ENCODE measurements at regions not wholly inside any gene's neighbourhood (a gene's known extent, or its start where the extent isn't known, plus 50 kb on each side); places are given as distances from the start of the nearest gene placed in this dataset.

DNA sequence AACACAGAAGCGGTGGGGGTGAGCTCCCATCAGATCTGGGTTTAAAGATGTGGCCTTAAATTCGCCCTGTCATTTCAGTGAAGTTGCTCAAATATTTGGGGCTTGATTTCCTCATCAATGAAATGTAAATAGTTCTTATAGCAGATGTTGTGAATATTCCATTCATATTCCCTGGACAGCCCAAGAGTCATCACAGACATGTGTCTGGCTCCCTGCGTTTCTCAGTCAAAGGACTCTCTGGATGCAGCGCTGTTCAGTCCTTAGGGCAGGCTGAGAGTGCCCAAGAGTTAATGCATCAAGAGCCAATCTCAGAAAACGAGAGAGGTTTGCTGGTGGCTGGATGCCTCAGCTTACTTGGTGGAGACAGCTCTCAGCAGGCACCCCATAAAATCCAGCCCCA is 475.5 kb upstream of the VSTM2A start:
- H3K4me1 ChIP-seq: no peaks in the 10 kb centered on the region
- H3K36me3 ChIP-seq: no peaks in the 10 kb centered on the region
- H3K27me3 ChIP-seq: no peaks in the 10 kb centered on the region
- no peak overlapping the region for H3K27ac ChIP-seq
- H3K9me3 ChIP-seq: no peaks in the 10 kb centered on the region
- H3K4me3 ChIP-seq: no peak overlapping the region
- 63 to 64% methylated on average over 5 of the region's 5 CpGs for WGBS, 2 donors
- no peak for TF ChIP-seq POLR2A (IDR thresholded peaks at IDR 0.05)
- TF ChIP-seq CTCF (IDR thresholded peaks at IDR 0.05): no peak
- DNase-seq: no peak
- intact Hi-C loops (cut with DNase I): no loop called here

DNA sequence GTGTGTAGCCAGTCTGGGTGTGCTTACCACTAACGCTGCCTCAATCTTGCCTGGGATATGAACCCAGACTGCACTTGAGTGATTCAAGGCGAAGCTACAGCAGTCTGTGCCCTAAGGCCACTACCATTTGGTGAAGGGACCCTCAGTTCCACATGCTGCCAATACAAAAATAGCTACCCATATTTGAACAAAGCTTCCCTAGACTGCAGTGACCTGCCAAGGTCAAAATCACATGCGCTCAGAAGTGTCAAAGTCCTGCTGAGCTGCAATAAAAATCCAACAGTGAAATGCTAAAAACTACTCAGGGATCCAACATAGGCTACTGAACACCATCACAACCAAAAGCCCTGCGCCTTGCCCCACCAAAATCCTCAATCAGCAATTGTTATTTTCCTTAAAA is 472.3 kb upstream of the VSTM2A start:
- Histone ChIP-seq H3K36me3 (no peaks in the 10 kb centered on the region), H3K4me1 (no peaks in the 10 kb centered on the region), H3K27me3 (no peaks in the 10 kb centered on the region), H3K9me3 (no peaks in the 10 kb centered on the region), H3K4me3 (no peak overlapping the region), H3K27ac (no peak overlapping the region)
- TF ChIP-seq CTCF (IDR thresholded peaks at IDR 0.05) (no peak), POLR2A (IDR thresholded peaks at IDR 0.05) (no peak)
- WGBS, 2 donors: 57 to 73% methylated on average over 4 of the region's 4 CpGs
- no peak for DNase-seq
- intact Hi-C loops (cut with DNase I): no loop called here

DNA sequence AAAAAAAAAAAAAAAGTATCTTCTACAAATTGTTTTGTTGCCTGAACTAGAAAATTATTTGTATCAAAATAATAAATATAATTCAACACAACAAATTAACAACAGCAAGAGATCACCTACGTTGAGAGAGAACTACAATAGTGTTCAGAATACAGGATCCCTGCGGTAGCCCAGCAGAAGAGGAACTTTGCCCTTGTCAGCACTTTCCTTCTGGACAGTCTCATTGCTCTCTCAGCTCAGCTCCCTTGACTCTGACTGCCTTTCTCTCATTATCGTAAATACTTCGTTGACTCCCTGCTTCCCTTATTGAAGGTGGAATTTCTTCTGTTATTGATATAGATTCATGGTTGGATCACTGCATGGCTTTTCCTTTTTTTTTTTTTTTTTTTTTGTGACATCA is 469.5 kb upstream of the VSTM2A start:
- DNase-seq: no peak
- 77 to 80% methylated on average over 4 of the region's 4 CpGs for WGBS, 2 donors
- Histone ChIP-seq H3K36me3 (no peaks in the 10 kb centered on the region), H3K27ac (no peak overlapping the region), H3K9me3 (no peaks in the 10 kb centered on the region), H3K4me1 (no peaks in the 10 kb centered on the region), H3K4me3 (no peak overlapping the region), H3K27me3 (no peaks in the 10 kb centered on the region)
- TF ChIP-seq CTCF (IDR thresholded peaks at IDR 0.05) (no peak), POLR2A (IDR thresholded peaks at IDR 0.05) (no peak)
- intact Hi-C loops (cut with DNase I): no loop called here

GRCh38 chr7:54076616-54077015 is 465.6 kb upstream of the VSTM2A start:
- Histone ChIP-seq H3K4me1 (no peaks in the 10 kb centered on the region), H3K36me3 (no peaks in the 10 kb centered on the region), H3K27ac (no peak overlapping the region), H3K4me3 (no peak overlapping the region), H3K27me3 (no peaks in the 10 kb centered on the region), H3K9me3 (no peaks in the 10 kb centered on the region)
- TF ChIP-seq CTCF (IDR thresholded peaks at IDR 0.05) (no peak), POLR2A (IDR thresholded peaks at IDR 0.05) (no peak)
- 59 to 63% methylated on average over 3 of the region's 3 CpGs for WGBS, 2 donors
- intact Hi-C loops (cut with DNase I): no loop called here
- DNase-seq: no peak

GRCh38 chr7:54080525-54080924 is 461.6 kb upstream of the VSTM2A start:
- TF ChIP-seq POLR2A (IDR thresholded peaks at IDR 0.05) (no peak), CTCF (IDR thresholded peaks at IDR 0.05) (no peak)
- Histone ChIP-seq H3K27me3 (no peaks in the 10 kb centered on the region), H3K27ac (no peak overlapping the region), H3K36me3 (no peaks in the 10 kb centered on the region), H3K4me3 (no peak overlapping the region), H3K4me1 (no peaks in the 10 kb centered on the region), H3K9me3 (no peaks in the 10 kb centered on the region)
- WGBS, 2 donors: 49 to 68% methylated on average over 2 of the region's 2 CpGs
- no peak for DNase-seq
- intact Hi-C loops (cut with DNase I): no loop called here
